HG03095 (cell line): ENCODE measurements at regions not wholly inside any gene's neighbourhood (a gene's known extent, or its start where the extent isn't known, plus 50 kb on each side); places are given as distances from the start of the nearest gene placed in this dataset.

Experiments used
- ATAC-seq: cut with Tn5 transposase; IDR thresholded peaks from one replicate; pipeline ENCODE4 v1.9.1; 2021; ENCODE audit warnings: moderate library complexity; ENCODE audit not compliant: unreplicated experiment

DNA sequence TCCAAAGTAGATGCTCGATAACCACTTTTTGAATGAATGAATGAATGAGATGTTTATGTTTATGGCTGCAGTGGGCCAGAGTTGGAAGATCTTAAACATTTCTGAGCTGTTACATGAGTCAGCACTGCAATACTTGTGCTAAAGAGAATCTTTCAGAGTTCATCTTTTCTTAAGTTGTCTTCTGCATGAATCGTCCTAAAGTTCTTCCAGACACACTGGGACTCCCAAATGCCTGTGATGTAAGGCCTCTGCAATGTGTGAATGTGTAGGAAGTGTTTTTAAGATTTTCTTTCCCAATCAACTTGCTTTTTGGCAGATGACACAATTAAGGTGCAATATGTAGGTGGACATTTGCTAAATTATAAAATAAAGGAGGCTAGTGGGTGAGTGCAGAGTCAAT lies 50.3 kb upstream of the TRIM9 start:
- ATAC-seq = no peak

DNA sequence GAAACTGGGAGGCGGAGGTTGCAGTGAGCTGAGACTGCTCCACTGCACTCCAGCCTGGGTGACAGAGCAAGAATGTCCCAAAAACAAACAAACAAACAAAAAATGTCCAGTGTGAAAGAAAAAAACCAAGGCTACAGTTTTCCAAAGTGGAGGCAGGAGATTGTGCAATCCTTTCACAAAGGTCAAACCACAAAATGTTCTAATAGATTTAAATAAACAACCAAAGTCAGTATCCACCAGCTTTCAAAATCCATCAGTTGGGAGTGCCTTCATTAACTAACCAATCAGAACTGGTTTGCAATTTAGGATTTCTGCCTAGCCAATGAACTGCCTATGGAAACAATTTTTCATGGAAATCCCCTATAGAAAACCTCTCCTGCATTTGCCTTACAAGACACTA lies 52.3 kb upstream of the TRIM9 start:
- no peak for ATAC-seq

- no peak for ATAC-seq
Measured at GRCh38 chr14:51155326-51155725, 60.4 kb upstream of the TRIM9 start.

GRCh38 chr14:51157012-51157411 lies 62.1 kb upstream of the TRIM9 start:
- ATAC-seq = no peak

GRCh38 chr14:51160871-51161270 lies 66.0 kb upstream of the TRIM9 start:
- ATAC-seq = no peak

DNA sequence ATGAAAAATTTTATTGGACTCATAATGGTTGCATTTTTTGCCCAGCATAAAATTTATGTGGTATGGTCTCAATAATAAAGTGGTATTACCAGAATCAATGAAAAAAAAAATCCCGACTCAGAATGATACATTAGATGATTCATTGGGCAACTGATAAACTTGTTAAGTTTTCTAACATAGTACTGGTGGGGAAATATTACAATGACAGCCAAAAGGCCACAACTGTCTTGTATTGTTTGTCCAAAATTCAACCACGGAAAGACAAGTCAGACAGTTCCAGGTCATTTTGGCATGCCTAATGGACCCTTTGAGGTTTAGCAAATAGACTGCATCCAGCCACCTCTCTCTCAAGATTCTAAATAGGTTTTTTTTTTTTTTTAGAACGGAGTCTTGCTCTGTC lies 70.5 kb upstream of the TRIM9 start:
- ATAC-seq = no peak

DNA sequence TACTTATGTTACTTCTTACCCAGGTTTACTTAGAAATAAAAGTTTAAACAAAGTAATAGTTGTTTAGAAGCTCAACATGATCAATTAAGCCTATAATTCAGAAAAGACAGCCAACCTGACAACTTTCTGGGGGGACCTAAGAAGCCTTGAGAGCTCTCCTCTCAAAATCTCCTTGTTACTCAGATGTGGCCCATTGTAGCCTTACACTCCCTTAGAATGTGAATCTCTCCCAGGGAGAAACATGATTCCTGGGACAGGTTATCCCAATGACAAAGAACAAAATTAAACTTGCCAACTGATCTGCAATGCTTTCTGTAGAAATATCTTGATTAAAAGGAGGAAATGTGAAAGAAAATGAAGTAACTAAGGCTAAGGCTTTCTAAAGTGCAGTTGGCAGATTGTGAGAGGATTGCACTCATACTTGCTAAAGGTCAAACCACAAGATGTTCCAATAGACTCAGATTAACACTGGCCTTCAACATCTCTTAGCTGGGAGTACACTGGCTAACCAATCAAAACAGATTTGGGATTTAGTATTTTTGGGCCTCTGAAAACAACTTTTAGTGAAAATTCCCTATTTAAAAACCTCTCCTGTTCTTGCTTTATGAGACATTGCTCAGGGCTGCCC lies 72.3 kb upstream of the TMX1 start:
- no peak for ATAC-seq

DNA sequence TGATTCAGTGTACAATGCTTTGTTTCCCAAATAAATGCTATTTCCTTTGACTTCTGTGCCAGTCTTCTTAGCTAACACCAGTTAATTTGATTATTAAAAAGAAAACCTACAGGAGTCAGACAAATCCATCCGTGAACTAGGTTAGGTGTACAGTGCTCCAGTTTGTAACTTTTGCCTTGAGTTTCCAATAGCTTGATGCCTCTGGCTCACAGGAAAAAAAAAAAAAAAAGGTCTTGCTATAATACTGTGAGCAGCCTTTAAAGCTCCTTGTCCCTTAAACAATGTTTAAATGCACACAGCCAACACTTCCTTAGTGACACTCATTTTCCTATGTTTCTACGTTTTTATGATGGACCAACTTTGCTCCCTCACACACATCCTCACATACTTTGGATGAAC lies 71.8 kb upstream of the TMX1 start:
- no peak for ATAC-seq

DNA sequence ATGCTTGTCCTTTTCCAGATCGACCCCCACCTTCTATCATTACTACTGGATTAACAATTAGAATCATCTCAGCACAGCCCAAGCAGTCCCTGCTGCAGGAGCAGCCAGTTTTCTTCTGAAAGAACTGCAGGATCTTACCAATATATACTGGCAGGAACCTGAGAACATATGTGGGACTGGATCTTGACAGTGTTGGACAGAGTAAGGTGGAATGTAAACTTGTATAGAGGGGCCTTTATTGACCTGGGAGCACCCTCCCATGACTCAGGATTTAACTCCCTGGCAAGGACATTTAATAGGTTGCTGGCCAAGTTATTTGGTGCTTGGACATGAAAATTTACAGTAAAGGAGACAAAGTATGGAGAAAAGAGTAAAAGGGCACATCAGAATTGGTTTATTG lies 66.2 kb upstream of the TMX1 start:
- ATAC-seq = no peak

GRCh38 chr14:51176839-51177238 lies 63.2 kb upstream of the TMX1 start:
- ATAC-seq = no peak

DNA sequence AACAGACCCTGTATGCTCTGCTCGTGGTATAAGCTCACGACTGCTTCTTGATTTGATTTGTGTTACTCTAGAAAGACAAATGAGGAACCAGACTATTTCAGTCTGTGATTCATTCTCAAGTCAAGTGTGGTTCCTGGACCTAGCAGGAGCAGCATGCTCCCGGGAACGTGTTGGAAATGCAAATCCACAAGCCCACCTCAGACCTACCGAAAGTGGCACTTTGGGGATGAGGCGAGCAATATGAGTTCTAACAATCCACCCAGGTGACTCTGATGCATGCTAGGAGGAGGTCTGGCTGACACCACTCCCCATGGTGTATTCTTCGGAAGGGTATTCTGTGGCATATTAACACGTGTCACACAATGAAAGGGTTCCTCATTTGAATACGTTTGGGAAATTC lies 59.5 kb upstream of the TMX1 start:
- peak; percentile 93 for ATAC-seq

GRCh38 chr14:51182131-51182565 lies 57.9 kb upstream of the TMX1 start:
- no peak for ATAC-seq

DNA sequence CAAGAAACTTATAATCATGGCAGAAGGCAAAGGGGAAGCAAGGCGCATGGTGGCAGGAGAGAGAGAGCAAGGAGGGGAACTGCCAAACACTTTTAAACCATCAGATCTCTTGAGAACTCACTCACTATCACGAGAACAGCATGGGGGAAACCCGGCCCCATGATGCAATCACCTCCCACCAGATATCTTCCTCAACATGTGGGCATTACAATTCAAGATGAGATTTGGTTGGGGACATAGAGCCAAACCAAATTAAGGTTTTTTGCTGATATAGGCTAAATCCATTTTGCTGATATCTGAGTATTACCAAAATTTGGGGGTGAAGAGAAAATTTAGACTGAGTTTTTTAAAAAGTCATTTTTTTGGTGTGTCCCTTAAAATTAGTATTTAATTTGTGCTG lies 54.9 kb upstream of the TMX1 start:
- ATAC-seq = no peak

DNA sequence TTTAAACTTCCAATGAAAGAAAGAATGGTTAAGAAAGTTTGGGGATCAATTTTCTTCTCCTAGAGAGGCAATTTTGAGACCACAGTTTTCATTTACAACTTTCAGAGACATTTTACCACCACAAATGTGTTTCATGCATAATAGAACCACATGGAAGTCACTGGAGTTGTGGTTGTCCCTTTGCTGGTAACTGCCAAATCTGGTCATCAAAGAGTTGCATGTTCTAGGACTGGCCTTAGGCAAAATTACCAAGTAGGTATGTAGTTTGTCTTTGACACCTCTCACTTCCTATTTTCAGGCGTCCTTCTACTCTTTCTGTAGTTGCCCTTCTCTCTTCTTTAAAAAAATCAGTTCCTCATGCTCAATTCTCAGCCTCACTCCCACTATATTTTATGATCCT lies 54.3 kb upstream of the TMX1 start:
- peak; percentile 89 for ATAC-seq

- ATAC-seq = no peak
Measured at GRCh38 chr14:51188566-51189185, 51.4 kb upstream of the TMX1 start.

DNA sequence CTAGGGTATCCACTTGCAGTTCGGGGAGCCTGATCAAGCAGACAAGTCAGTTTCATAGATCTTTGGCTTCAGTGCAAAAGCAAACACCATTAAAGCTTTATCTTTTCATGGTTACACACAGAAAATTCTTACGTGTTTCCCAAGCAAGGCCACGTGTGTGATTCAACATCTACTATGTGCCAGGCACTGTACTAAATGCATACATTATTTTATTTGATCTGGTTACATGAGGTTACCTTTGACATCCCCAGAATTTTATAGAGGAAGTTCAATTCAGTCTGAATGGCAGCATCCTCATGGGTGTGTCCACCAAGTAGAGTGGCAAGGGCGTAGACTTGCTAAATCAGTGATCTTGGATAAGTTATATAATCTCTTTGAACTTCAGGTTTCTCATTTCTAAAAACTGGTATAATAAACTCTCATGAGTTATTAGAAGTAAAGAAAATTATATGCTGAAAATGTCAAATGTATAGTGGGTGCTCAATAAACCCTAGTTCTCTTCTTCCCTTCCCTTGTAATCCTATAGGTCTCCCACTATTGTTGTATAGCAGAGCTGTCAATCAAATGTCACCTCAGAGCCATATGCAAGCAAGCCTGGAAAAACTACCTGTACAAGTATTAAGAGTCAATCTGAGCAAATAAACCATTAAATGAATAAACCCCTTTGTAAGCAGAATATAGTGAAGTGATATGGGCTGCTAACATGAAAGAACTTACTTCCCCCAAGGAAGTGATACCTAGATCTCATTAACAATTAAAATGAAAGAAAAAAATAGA lies 50.3 kb upstream of the TMX1 start:
- ATAC-seq = no peak
